PC-3 (cell line): ENCODE measurements at regions not wholly inside any gene's neighbourhood (a gene's known extent, or its start where the extent isn't known, plus 50 kb on each side); places are given as distances from the start of the nearest gene placed in this dataset.

Experiments
- CTCF ChIP-seq: fragments of 300-600 bp; sonication (generic); conservative IDR thresholded peaks from 2 replicates; pipeline ENCODE4 v1.5.1; 2017; ENCODE audit warnings: antibody characterized with exemption, low read depth, mild to moderate bottlenecking, low read length
- EZH2phosphoT487 ChIP-seq: fragments of 300-600 bp; sonication (generic); IDR thresholded peaks from 2 replicates; pipeline ENCODE4 v1.6.1; 2018; ENCODE audit warnings: mild to moderate bottlenecking, antibody characterized with exemption, low read length, borderline replicate concordance

GRCh38 chr15:93217343-93217742 lies 128.3 kb upstream of the RGMA start:
- no peak for TF ChIP-seq EZH2phosphoT487
- TF ChIP-seq CTCF = no peak
